DLD1 (cell line): ENCODE measurements at regions not wholly inside any gene's neighbourhood (a gene's known extent, or its start where the extent isn't known, plus 50 kb on each side); places are given as distances from the start of the nearest gene placed in this dataset.

Experiments
- in situ Hi-C: cut with HindIII; loops from 2 replicates; pipeline ENCODE4 v1.10.0; 2017; ENCODE audit warnings: low sequenced_read_pairs

GRCh38 chrX:69365755-69366154 lies 138.4 kb upstream of the NALF2 start:
- in situ Hi-C loops: no loop called here

- in situ Hi-C loops: no loop called here
Observed at GRCh38 chrX:69365349-69365748, 138.8 kb upstream of the NALF2 start.

GRCh38 chrX:69362856-69363255 lies 141.3 kb upstream of the NALF2 start:
- in situ Hi-C loops: no loop called here

GRCh38 chrX:69362354-69362753 lies 141.8 kb upstream of the NALF2 start:
- in situ Hi-C loops: no loop called here

GRCh38 chrX:69361311-69361845 lies 142.7 kb upstream of the NALF2 start:
- in situ Hi-C loops: no loop called here

GRCh38 chrX:69357317-69357716 lies 146.8 kb upstream of the NALF2 start:
- in situ Hi-C loops: no loop called here

GRCh38 chrX:69324851-69325250 lies 159.6 kb upstream of the PJA1 start:
- in situ Hi-C loops: no loop called here

GRCh38 chrX:69323786-69324720 lies 158.8 kb upstream of the PJA1 start:
- in situ Hi-C loops: no loop called here

GRCh38 chrX:69321789-69322188 lies 156.5 kb upstream of the PJA1 start:
- in situ Hi-C loops: no loop called here

GRCh38 chrX:69321006-69321655 lies 155.9 kb upstream of the PJA1 start:
- in situ Hi-C loops: no loop called here

GRCh38 chrX:69320116-69320515 lies 154.9 kb upstream of the PJA1 start:
- in situ Hi-C loops: no loop called here

GRCh38 chrX:69319376-69319775 lies 154.1 kb upstream of the PJA1 start:
- in situ Hi-C loops: no loop called here

GRCh38 chrX:69318651-69319340 lies 153.5 kb upstream of the PJA1 start:
- in situ Hi-C loops: no loop called here

- in situ Hi-C loops: no loop called here
Observed at GRCh38 chrX:69317721-69318120, 152.5 kb upstream of the PJA1 start.

- in situ Hi-C loops: no loop called here
Observed at GRCh38 chrX:69314436-69315348, 149.4 kb upstream of the PJA1 start.

- in situ Hi-C loops: no loop called here
Observed at GRCh38 chrX:69313617-69314290, 148.5 kb upstream of the PJA1 start.

GRCh38 chrX:69311936-69312670 lies 146.8 kb upstream of the PJA1 start:
- in situ Hi-C loops: no loop called here

GRCh38 chrX:69309074-69309792 lies 144.0 kb upstream of the PJA1 start:
- in situ Hi-C loops: no loop called here
